Nephron (organoid): ENCODE measurements at regions not wholly inside any gene's neighbourhood (a gene's known extent, or its start where the extent isn't known, plus 50 kb on each side); places are given as distances from the start of the nearest gene placed in this dataset.

Source experiments
- H3K27ac Mint-ChIP-seq, 3 experiments: 2 replicates each; pipeline ENCODE4 v1.8.0; 2020; ENCODE audit warnings: mixed read lengths in 3 of 3, mild to moderate bottlenecking in 2 of 3, moderate library complexity in 1 of 3
- H3K27me3 Mint-ChIP-seq: 2 replicates; pipeline ENCODE4 v1.8.0; 2021; ENCODE audit warnings: low read depth, mild to moderate bottlenecking, moderate library complexity, mixed read lengths
- H3K36me3 Mint-ChIP-seq: 2 replicates; pipeline ENCODE4 v1.8.0; 2020; ENCODE audit warnings: low read depth, mixed read lengths
- H3K4me1 Mint-ChIP-seq: 2 replicates; pipeline ENCODE4 v1.8.0; 2020; ENCODE audit warnings: mixed read lengths
- H3K4me3 Mint-ChIP-seq, 3 experiments: 2 replicates each; pipeline ENCODE4 v1.8.0; 2020; ENCODE audit warnings: mild to moderate bottlenecking in 3 of 3, mixed read lengths in 3 of 3, moderate library complexity in 2 of 3
- H3K9me3 Mint-ChIP-seq: 2 replicates; pipeline ENCODE4 v1.8.0; 2020; ENCODE audit warnings: mixed read lengths
- TF ChIP-seq, protein P1 (sequence below), 3 experiments: fragments of 200-600 bp; sonication (generic); IDR thresholded peaks; one replicate each; pipeline ENCODE4 v1.5.0; 2021; ENCODE audit warnings: antibody characterized with exemption in 3 of 3; ENCODE audit not compliant: unreplicated experiment in 3 of 3

DNA sequence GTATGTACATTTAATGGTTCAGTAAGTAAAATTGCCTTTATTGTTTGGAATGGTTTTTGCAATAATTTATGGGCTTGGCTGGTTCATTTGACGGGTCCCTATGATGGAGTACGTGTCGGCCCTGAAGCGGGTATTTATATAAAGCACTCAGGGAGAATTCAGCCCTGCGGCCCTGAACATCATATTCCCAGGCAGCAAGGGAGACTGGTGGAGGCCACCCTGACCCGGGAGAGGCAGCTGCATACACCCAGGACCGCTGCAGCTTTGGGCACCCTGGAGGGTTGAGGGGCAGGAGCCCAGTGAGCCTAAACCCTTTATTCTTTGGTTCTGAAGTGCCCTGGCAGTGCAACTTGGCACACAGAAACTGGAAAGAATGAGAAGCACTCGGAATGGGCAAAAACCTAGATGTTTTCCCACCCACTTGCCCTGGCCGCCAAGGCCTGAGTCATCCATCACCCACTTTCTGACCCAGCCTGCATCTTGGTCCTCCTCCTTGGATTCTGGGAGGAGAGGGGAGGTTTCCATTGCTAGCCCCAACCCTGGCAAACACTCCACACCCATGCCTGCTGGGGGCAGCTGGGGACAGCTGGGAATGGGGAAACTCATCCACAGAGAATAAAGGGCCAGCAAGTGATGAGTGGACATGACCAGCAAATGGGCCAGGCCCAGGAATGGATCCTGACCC lies 162.2 kb upstream of the TNRC6C start:
- Mint-ChIP-seq H3K27ac (no peak overlapping the region), H3K36me3 (no peaks in the 10 kb centered on the region), H3K4me3 (no peak overlapping the region), H3K27me3 (peaks cover 48% of the 10 kb centered on the region), H3K9me3 (no peaks in the 10 kb centered on the region), H3K4me1 (peaks cover 9% of the 10 kb centered on the region)
- TF ChIP-seq, protein P1, sequence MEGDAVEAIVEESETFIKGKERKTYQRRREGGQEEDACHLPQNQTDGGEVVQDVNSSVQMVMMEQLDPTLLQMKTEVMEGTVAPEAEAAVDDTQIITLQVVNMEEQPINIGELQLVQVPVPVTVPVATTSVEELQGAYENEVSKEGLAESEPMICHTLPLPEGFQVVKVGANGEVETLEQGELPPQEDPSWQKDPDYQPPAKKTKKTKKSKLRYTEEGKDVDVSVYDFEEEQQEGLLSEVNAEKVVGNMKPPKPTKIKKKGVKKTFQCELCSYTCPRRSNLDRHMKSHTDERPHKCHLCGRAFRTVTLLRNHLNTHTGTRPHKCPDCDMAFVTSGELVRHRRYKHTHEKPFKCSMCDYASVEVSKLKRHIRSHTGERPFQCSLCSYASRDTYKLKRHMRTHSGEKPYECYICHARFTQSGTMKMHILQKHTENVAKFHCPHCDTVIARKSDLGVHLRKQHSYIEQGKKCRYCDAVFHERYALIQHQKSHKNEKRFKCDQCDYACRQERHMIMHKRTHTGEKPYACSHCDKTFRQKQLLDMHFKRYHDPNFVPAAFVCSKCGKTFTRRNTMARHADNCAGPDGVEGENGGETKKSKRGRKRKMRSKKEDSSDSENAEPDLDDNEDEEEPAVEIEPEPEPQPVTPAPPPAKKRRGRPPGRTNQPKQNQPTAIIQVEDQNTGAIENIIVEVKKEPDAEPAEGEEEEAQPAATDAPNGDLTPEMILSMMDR (IDR thresholded peaks at IDR 0.05; ENCODE audit: unreplicated experiment in 3 of 3), result no peak

DNA sequence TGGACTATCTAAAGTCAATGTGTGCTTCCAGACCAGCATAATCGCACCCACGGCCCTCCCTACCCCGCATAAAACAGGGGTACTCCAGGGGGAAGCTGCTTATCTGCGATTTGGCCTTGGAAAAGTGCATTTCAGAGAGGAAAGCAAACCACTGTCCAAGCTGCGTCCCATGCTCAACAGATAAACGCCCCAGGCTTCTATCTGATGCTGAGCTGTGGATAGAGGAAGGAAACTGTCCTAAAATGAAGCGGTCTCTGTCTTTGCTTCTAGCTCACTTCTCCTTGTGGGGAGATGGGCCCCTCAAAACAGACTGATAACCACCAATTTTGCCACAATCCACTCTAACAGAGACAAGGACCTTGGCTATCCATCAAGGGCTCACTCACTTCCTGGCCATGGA lies 160.5 kb upstream of the TNRC6C start:
- no peak overlapping the region for H3K27ac Mint-ChIP-seq

GRCh38 chr17:77798481-77798880 lies 160.0 kb upstream of the TNRC6C start:
- Mint-ChIP-seq H3K4me3 (no peak overlapping the region), H3K36me3 (no peaks in the 10 kb centered on the region), H3K27me3 (peaks cover 53% of the 10 kb centered on the region), H3K4me1 (peaks cover 25% of the 10 kb centered on the region), H3K9me3 (no peaks in the 10 kb centered on the region), H3K27ac (no peak overlapping the region)
- TF ChIP-seq, protein P1 (IDR thresholded peaks at IDR 0.05; ENCODE audit: unreplicated experiment in 3 of 3), result no peak

More for the DNA sequence above, 160.5 kb upstream of the TNRC6C start:
- no peak overlapping the region for H3K4me3 Mint-ChIP-seq
- peaks cover 51% of the 10 kb centered on the region for H3K27me3 Mint-ChIP-seq
- TF ChIP-seq, protein P1 (IDR thresholded peaks at IDR 0.05; ENCODE audit: unreplicated experiment in 3 of 3), result no peak
- peaks cover 22% of the 10 kb centered on the region for H3K4me1 Mint-ChIP-seq
- no peaks in the 10 kb centered on the region for H3K36me3 Mint-ChIP-seq
- H3K9me3 Mint-ChIP-seq, result no peaks in the 10 kb centered on the region

DNA sequence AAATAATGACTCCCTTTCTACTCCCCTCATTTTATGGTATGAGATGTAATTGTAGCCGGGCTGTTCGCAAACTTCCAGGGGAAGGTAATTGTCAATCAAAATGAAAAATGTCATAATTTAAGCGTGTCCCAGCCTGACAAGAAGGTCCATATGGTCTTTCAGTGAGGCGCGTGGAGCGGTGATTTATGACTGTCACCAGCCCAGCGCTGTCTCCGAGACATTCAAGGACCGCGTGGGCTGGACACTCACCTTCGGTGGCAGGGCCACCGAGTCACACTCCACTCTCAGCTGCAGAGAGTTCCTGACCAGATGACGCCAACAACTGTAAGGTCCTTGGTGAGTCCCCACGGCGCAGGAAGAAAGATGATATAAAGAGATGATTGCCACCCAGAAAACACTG lies 157.7 kb upstream of the TNRC6C start:
- TF ChIP-seq, protein P1 (IDR thresholded peaks at IDR 0.05; ENCODE audit: unreplicated experiment in 3 of 3), result no peak
- Mint-ChIP-seq H3K9me3 (no peaks in the 10 kb centered on the region), H3K27me3 (peaks cover 69% of the 10 kb centered on the region), H3K36me3 (no peaks in the 10 kb centered on the region), H3K27ac (no peak overlapping the region), H3K4me1 (peaks cover 32% of the 10 kb centered on the region), H3K4me3 (no peak overlapping the region)

GRCh38 chr17:77801545-77802332 lies 156.8 kb upstream of the TNRC6C start:
- Mint-ChIP-seq H3K9me3 (no peaks in the 10 kb centered on the region), H3K27me3 (peaks cover 74% of the 10 kb centered on the region), H3K4me1 (peaks cover 32% of the 10 kb centered on the region), H3K27ac (peak overlapping the region in 2 of 3 experiments; percentile 45 to 61), H3K36me3 (no peaks in the 10 kb centered on the region), H3K4me3 (peak overlapping the region in 2 of 3 experiments; percentile 25 to 50)
- TF ChIP-seq, protein P1 (IDR thresholded peaks at IDR 0.05; ENCODE audit: unreplicated experiment in 3 of 3), result no peak
